ENCODE measurements at regions not wholly inside any gene's neighbourhood (a gene's known extent, or its start where the extent isn't known, plus 50 kb on each side); places are given as distances from the start of the nearest gene placed in this dataset.

DNA sequence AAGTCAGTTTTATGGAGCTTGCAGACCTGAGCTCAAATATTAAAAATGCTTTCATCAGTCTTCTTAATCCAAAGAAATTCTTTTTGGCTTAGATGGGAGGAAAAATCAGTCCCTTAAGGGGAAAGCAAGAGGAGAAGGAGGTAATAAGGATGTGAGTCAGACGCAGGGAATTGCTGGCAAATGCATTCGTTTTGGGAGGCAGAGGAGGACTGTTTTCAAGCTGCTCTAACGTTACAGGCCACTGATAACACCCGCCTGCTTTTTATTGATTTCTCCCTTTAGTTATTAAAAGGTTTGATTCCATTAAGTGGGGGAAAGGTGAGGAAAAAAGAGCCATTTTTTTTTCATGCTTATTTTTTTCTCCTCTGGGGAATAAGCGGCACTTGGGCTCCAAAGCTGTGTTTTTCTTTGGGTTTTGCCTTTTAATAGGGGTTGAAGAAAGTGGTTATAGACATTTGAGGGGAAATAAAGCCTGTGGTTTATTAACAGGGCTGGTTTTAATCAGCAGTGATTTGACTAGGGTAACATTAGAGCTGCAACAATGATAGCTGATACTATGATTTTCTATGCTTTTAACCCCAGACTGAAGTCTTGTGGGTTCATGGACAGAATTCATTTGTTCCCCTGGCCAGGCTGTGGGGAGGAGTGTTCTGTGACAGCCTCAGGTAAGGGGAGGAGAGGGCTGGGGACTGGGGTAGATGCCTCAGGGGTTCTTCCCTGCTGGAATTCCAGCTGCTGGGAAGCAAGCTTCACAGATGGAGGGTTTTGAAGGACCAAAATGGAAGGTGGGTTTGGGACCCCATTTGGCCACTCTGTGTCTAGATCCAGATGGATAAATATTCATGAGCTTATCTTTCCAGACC lies 225.2 kb downstream of the GAS1 start:
- Histone ChIP-seq H3K27me3 (no peaks in the 10 kb centered on the region), H3K9me3 (no peaks in the 10 kb centered on the region), H3K4me3 (ENCODE audit: low read depth, low read length) (no peak overlapping the region), H3K36me3 (no peaks in the 10 kb centered on the region), H3K4me1 (no peaks in the 10 kb centered on the region)
- TF ChIP-seq, protein P1, sequence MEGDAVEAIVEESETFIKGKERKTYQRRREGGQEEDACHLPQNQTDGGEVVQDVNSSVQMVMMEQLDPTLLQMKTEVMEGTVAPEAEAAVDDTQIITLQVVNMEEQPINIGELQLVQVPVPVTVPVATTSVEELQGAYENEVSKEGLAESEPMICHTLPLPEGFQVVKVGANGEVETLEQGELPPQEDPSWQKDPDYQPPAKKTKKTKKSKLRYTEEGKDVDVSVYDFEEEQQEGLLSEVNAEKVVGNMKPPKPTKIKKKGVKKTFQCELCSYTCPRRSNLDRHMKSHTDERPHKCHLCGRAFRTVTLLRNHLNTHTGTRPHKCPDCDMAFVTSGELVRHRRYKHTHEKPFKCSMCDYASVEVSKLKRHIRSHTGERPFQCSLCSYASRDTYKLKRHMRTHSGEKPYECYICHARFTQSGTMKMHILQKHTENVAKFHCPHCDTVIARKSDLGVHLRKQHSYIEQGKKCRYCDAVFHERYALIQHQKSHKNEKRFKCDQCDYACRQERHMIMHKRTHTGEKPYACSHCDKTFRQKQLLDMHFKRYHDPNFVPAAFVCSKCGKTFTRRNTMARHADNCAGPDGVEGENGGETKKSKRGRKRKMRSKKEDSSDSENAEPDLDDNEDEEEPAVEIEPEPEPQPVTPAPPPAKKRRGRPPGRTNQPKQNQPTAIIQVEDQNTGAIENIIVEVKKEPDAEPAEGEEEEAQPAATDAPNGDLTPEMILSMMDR (IDR thresholded peaks at IDR 0.05; ENCODE audit: low read depth, low read length), result no peak
- no peak for DNase-seq

DNA sequence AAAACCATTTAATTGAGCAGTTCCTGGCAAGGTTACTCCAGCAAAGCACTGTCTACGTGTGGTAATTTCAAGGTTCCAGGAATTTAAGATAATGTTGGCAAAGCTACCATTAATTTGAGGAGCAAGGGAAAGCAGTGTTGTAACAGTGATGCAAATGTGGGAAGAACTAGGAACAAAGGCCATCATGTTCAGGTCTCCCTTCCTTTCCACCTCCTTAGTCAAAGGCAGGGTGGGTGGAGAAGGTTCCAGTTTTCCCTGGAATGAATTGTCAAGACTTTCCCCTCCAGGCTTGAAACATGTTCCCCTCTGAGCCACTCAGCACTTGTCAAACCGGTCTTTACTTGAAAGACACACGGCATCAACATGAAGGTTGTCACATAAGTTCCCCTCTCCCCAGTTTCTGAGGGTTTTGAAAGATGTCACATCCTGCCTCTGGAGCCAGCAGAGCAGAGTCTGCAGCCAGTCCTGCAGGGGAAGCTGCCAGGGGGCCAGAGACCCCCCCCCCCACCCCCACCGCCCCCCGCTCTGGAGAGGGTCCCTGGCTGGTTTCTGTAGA lies 226.0 kb downstream of the GAS1 start:
- H3K4me1 ChIP-seq, result no peaks in the 10 kb centered on the region

DNA sequence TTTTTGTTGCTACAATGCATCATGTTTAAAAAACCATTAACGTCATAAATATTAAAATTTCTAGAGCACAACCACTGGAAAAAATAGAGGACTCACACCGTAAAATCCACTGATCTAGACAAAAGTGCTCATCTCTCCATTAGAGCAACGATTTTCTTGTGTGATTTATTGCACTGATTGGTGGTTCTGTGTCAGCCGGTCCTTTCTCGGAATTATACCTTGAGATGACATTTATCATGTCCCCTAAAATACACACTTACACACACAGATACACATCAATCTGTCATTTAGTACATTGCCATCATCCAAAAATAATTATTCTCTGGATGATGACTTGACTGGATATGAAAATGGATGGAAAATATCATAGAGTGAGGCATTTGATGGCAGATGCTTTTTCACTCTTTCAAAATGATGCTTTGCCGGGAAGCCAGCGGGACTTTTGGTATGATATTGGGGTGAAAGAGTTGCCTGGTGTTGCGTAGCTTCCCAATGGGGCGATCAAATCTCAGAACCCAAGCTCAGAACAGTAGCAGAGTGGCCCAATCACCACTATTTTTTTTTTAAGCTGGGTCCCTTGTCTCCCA lies 226.6 kb downstream of the GAS1 start:
- H3K4me1 ChIP-seq, result no peaks in the 10 kb centered on the region
- H3K9me3 ChIP-seq, result no peaks in the 10 kb centered on the region
- H3K4me3 ChIP-seq (ENCODE audit: low read depth, low read length), result no peak overlapping the region
- TF ChIP-seq, protein P1 (IDR thresholded peaks at IDR 0.05; ENCODE audit: low read depth, low read length), result no peak
- H3K36me3 ChIP-seq, result no peaks in the 10 kb centered on the region
- H3K27me3 ChIP-seq, result no peaks in the 10 kb centered on the region
- no peak for DNase-seq

More for the DNA sequence above, 226.0 kb downstream of the GAS1 start:
- DNase-seq, result no peak
- H3K4me3 ChIP-seq (ENCODE audit: low read depth, low read length), result no peak overlapping the region
- TF ChIP-seq, protein P1 (IDR thresholded peaks at IDR 0.05; ENCODE audit: low read depth, low read length), result no peak
- no peaks in the 10 kb centered on the region for H3K9me3 ChIP-seq
- H3K27me3 ChIP-seq, result no peaks in the 10 kb centered on the region
- H3K36me3 ChIP-seq, result no peaks in the 10 kb centered on the region

DNA sequence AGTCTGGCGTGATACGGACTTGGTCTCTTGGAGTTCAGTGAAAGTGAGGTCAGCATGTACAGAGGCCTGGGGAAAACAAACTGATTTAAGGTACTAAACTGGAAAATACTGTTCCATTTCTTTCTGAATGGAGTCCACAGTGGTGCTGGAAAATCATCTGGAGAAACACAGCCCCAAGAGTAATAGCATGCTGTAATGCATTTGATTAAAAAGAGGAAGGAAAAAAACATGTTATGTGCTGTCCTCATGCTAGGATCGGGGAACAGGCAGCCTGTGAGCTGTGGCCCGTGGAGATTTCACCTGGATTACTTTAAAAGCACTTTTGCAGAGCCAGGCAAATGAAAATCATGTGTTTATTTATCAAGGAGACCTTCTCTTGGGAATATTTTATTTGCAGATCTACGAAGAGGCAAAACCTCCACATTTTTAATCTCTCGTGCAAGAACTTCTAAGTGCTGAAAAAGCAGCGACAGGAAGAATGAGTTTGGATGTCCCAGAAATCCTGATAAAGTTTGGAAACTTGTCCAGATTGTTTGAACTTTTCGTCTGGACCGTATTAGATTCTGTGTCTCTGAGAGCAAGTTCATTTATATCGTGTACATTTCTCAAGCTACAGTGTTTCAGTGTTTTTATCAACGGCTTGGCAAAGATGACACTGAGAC lies 228.8 kb downstream of the GAS1 start:
- TF ChIP-seq, protein P1 (IDR thresholded peaks at IDR 0.05; ENCODE audit: low read depth, low read length), result no peak
- H3K27me3 ChIP-seq, result no peaks in the 10 kb centered on the region
- no peak overlapping the region for H3K4me3 ChIP-seq (ENCODE audit: low read depth, low read length)
- H3K36me3 ChIP-seq, result no peaks in the 10 kb centered on the region
- no peaks in the 10 kb centered on the region for H3K4me1 ChIP-seq
- no peaks in the 10 kb centered on the region for H3K9me3 ChIP-seq
- DNase-seq, result no peak

DNA sequence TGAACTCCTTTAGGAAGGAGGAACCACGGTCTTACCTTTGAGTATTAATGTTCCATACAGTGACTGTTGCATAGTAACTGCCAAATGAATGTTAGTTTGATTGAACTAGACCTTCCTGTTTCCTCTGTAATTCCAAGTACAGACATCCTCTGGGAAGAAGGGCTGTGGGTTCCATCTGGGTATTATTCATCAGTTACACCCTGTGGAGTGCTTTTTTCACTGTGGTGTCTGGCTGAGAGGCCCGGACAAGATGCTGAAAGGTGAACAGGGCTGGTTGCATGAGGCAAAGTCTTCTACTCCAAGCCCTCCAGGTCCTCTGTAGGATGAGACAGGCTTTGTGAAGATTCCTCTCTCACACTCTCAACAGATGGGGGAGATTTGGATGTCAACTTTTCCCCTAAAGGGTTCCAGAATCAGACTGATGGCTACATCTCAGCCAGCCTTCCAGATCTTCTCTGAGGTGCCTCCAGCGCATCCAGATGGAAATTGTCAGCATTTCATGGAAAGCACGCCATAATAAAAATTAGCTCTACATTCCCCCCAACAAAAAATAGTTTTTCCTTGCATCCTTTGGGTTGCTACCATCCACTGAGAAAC lies 230.9 kb downstream of the GAS1 start:
- H3K9me3 ChIP-seq, result no peaks in the 10 kb centered on the region
- no peaks in the 10 kb centered on the region for H3K27me3 ChIP-seq
- no peak overlapping the region for H3K4me3 ChIP-seq (ENCODE audit: low read depth, low read length)
- H3K36me3 ChIP-seq, result no peaks in the 10 kb centered on the region
- no peak for DNase-seq
- TF ChIP-seq, protein P1 (IDR thresholded peaks at IDR 0.05; ENCODE audit: low read depth, low read length), result no peak
- H3K4me1 ChIP-seq, result no peaks in the 10 kb centered on the region
